ENCODE measurements at regions not wholly inside any gene's neighbourhood (a gene's known extent, or its start where the extent isn't known, plus 50 kb on each side); places are given as distances from the start of the nearest gene placed in this dataset.
A peak's percentile ranks its signal among the peaks of the same experiment; 100 is the strongest.

DNA sequence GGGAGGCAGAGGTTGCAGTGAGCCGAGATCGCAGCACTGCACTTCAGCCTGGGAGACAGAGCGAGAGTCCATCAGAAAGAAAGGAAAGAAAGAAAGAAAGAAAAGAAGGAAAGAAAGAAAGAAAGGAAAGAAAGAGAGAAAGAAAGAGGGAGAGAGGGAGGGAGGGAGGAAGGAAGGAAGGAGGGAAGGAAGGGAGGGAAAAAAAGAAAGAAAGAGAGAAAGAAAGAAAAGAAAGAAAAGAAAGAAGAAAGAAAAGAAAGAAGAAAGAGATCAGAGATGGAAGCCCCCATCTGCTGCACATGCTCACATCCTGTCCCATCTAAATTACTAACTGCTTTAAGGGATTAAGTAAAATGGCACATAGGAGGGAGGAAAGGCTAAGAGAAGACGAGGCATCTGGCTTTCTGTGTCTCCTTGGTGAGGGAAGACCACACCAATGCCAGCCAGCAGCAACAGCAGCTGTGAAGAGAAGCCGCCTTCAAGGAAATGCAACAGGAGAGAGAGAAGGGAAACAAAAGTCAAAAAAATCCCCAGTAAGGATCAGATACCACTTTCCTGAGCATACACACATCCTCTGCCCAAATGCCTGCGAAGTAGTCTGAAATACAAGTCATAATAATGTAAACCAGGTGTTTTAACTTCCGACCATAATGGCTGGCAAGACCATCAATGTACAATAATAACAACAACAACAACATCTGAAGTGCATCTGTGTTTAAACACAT is 300.2 kb upstream of the JARID2 start:
- Histone ChIP-seq H3K27ac (ENCODE audit: extremely low read depth, low read depth, low read length) (no peak overlapping the region), H3K4me3 (ENCODE audit: low read depth, low read length) (no peak overlapping the region), H3K9me3 (ENCODE audit: control insufficient read depth, insufficient read depth, low read depth, low read length) (no peaks in the 10 kb centered on the region), H3K4me1 (ENCODE audit: control insufficient read depth, insufficient read depth, low read length) (no peaks in the 10 kb centered on the region), H3K36me3 (ENCODE audit: control insufficient read depth in 2 of 2, insufficient read depth in 1 of 2, low read length in 2 of 2) (no peaks in the 10 kb centered on the region)
- ChIA-PET CTCF (no interaction called here), POLR2A (no interaction called here)
- no peak for TF ChIP-seq KLF7 (tag by site-specific recombination; IDR thresholded peaks at IDR 0.05; ENCODE audit: borderline replicate concordance)
- TF ChIP-seq ZNF747 (tag by site-specific recombination; IDR thresholded peaks at IDR 0.05), result no peak
- no peak for TF ChIP-seq KLF8 (tag by site-specific recombination; IDR thresholded peaks at IDR 0.05)
- no peak for TF ChIP-seq ZNF2 (tag by site-specific recombination; IDR thresholded peaks at IDR 0.05)
- no peak for TF ChIP-seq ZBTB7A (tag by site-specific recombination; IDR thresholded peaks at IDR 0.05; ENCODE audit: low read depth)
- TF ChIP-seq, protein P1, sequence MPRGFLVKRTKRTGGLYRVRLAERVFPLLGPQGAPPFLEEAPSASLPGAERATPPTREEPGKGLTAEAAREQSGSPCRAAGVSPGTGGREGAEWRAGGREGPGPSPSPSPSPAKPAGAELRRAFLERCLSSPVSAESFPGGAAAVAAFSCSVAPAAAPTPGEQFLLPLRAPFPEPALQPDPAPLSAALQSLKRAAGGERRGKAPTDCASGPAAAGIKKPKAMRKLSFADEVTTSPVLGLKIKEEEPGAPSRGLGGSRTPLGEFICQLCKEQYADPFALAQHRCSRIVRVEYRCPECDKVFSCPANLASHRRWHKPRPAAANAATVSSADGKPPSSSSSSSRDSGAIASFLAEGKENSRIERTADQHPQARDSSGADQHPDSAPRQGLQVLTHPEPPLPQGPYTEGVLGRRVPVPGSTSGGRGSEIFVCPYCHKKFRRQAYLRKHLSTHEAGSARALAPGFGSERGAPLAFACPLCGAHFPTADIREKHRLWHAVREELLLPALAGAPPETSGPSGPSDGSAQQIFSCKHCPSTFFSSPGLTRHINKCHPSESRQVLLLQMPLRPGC (tag by site-specific recombination; IDR thresholded peaks at IDR 0.05), result no peak
- TF ChIP-seq SCRT2 (tag by site-specific recombination; IDR thresholded peaks at IDR 0.05), result 0 out of 2 replicates have a peak, but pooled peaks have one; percentile 12
- peak; percentile 45; the same call in 1 of the 2 replicates for TF ChIP-seq ZNF366 (tag by site-specific recombination; conservative IDR thresholded peaks at IDR 0.05)
- TF ChIP-seq ZNF571 (tag by site-specific recombination; IDR thresholded peaks at IDR 0.05), result no peak

DNA sequence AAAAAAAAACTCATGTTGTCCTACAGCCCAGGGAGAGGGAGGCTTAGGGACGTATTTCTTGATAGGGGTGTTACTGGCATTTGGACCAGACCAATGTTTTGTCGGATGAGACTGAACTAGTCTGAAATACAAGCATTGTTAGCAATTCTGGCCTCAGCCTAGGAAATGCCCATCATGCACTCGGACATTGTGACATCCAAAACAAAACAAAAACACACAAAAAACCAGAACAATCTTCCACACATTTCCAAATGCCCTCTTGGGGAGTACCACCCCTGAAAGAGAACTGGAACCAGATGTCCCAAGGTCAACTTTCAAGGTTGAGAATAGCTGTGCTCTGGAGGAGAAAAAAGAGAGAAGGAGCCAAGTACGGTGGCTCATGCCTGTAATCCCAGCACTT is 299.1 kb upstream of the JARID2 start:
- Histone ChIP-seq H3K9me3 (ENCODE audit: control insufficient read depth, insufficient read depth, low read depth, low read length) (no peaks in the 10 kb centered on the region), H3K4me3 (ENCODE audit: low read depth, low read length) (no peak overlapping the region), H3K27ac (ENCODE audit: extremely low read depth, low read depth, low read length) (no peak overlapping the region), H3K4me1 (ENCODE audit: control insufficient read depth, insufficient read depth, low read length) (no peaks in the 10 kb centered on the region), H3K36me3 (ENCODE audit: control insufficient read depth in 2 of 2, insufficient read depth in 1 of 2, low read length in 2 of 2) (no peaks in the 10 kb centered on the region)
- ChIA-PET POLR2A (no interaction called here), CTCF (no interaction called here)
- TF ChIP-seq HOXA7 (CRISPR knock-in tag; IDR thresholded peaks at IDR 0.05; ENCODE audit: borderline replicate concordance), result no peak
- TF ChIP-seq ZSCAN23 (tag by site-specific recombination; IDR thresholded peaks at IDR 0.05), result no peak
- no peak for TF ChIP-seq ZNF658 (tag by site-specific recombination; IDR thresholded peaks at IDR 0.05)

DNA sequence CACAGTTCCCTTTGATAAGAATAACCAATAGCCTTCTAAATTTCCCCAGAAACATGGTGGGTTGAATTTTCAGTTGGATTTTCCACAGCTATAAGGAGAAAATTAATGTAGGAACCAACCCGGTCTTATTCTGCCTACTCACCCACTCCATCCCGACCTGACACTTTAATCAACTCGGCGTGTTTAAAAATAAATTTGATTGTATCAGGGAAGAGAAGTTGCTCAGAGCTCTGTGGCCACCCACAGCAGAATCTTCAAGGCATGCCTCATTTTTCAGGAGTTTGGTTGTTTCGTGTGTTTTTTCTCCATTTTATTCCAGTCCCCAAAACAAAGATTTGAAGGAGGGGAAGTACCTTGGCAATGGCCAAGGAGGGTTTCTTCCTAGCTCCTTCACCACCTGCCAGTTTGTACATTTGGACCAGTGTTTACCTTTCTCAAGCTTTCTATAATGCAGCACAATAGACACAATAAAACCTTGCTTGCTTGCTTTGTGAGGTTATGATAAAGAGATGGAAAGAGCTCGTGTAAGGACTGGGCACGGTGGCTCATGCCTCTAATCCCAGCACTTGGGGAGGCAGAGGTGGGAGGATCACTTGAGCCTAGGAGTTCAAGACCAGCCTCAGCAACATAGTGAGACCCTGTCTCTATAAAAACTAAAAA is 297.2 kb upstream of the JARID2 start:
- Histone ChIP-seq H3K4me3 (ENCODE audit: low read depth, low read length) (no peak overlapping the region), H3K4me1 (ENCODE audit: control insufficient read depth, insufficient read depth, low read length) (no peaks in the 10 kb centered on the region), H3K36me3 (ENCODE audit: control insufficient read depth in 2 of 2, insufficient read depth in 1 of 2, low read length in 2 of 2) (no peaks in the 10 kb centered on the region), H3K9me3 (ENCODE audit: control insufficient read depth, insufficient read depth, low read depth, low read length) (no peaks in the 10 kb centered on the region), H3K27ac (ENCODE audit: extremely low read depth, low read depth, low read length) (no peak overlapping the region)
- TF ChIP-seq SALL2 (tag by site-specific recombination; IDR thresholded peaks at IDR 0.05; ENCODE audit: borderline replicate concordance) (no peak), SCRT2 (tag by site-specific recombination; IDR thresholded peaks at IDR 0.05) (no peak), ZNF658 (tag by site-specific recombination; IDR thresholded peaks at IDR 0.05) (no peak), ZNF791 (tag by site-specific recombination; IDR thresholded peaks at IDR 0.05) (no peak), ZNF624 (tag by site-specific recombination; IDR thresholded peaks at IDR 0.05) (no peak), ZNF621 (tag by site-specific recombination; IDR thresholded peaks at IDR 0.05) (no peak), ZNF202 (tag by site-specific recombination; IDR thresholded peaks at IDR 0.05; ENCODE audit: borderline replicate concordance) (no peak), IKZF3 (tag by site-specific recombination; IDR thresholded peaks at IDR 0.05) (no peak), FEZF1 (tag by site-specific recombination; IDR thresholded peaks at IDR 0.05) (no peak), SCRT1 (tag by site-specific recombination; IDR thresholded peaks at IDR 0.05; ENCODE audit: borderline replicate concordance) (no peak), ZNF184 (tag by site-specific recombination; IDR thresholded peaks at IDR 0.05) (no peak)
- TF ChIP-seq, protein P2, sequence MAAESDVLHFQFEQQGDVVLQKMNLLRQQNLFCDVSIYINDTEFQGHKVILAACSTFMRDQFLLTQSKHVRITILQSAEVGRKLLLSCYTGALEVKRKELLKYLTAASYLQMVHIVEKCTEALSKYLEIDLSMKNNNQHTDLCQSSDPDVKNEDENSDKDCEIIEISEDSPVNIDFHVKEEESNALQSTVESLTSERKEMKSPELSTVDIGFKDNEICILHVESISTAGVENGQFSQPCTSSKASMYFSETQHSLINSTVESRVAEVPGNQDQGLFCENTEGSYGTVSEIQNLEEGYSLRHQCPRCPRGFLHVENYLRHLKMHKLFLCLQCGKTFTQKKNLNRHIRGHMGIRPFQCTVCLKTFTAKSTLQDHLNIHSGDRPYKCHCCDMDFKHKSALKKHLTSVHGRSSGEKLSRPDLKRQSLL (tag by site-specific recombination; IDR thresholded peaks at IDR 0.05), result no peak
- POLR2A ChIA-PET, result interaction anchor here (0.5 kb wide), 1 partner anchor 74 kb away, joined by 6 read pairs; no protein-coding TSS in a partner anchor
- CTCF ChIA-PET, result interaction anchor here (0.5 kb wide), 1 partner anchor 800 kb away, joined by 3 read pairs; no protein-coding TSS in a partner anchor
